MCF 10A (cell line): ENCODE measurements at regions not wholly inside any gene's neighbourhood (a gene's known extent, or its start where the extent isn't known, plus 50 kb on each side); places are given as distances from the start of the nearest gene placed in this dataset.

Experiments
- BruUV-seq: library from RNA; stranded (reverse); fragments of 400-500 nt; replicated peaks from 2 replicates; lab custom pipeline; 2021; lab: Mats Ljungman, UMichigan
- CTCF ChIA-PET: fragments of 300-600 bp; sonication (Branson Sonifier 250); formaldehyde crosslinking; extraction: SDS; loops from one replicate; lab custom pipeline; 2021; ENCODE audit warnings: antibody characterized with exemption, inconsistent platforms; lab: Yijun Ruan, JAX
- POLR2A ChIA-PET: fragments of 300-600, 350-650 bp; sonication (Branson Sonifier 250); formaldehyde crosslinking; extraction: SDS; loops from one replicate; lab custom pipeline; 2020; ENCODE audit warnings: antibody characterized with exemption, inconsistent platforms; lab: Yijun Ruan, JAX
- DNase-seq: peaks from one replicate; pipeline ENCODE4 v3.0.0-alpha.2; 2018; ENCODE audit not compliant: unreplicated experiment
- H3K27ac Mint-ChIP-seq: one replicate; pipeline ENCODE4 v1.8.0; 2022; ENCODE audit warnings: mild to moderate bottlenecking, low read depth, mixed read lengths; ENCODE audit not compliant: unreplicated experiment
- H3K27me3 Mint-ChIP-seq: one replicate; pipeline ENCODE4 v1.8.0; 2022; ENCODE audit warnings: mixed read lengths; ENCODE audit not compliant: insufficient read depth, unreplicated experiment
- H3K36me3 Mint-ChIP-seq: one replicate; pipeline ENCODE4 v1.8.0; 2022; ENCODE audit warnings: mild to moderate bottlenecking, moderate library complexity, mixed read lengths; ENCODE audit not compliant: insufficient read depth, unreplicated experiment
- H3K4me1 Mint-ChIP-seq: one replicate; pipeline ENCODE4 v1.8.0; 2022; ENCODE audit warnings: mixed read lengths; ENCODE audit not compliant: insufficient read depth, unreplicated experiment
- H3K4me3 Mint-ChIP-seq: one replicate; pipeline ENCODE4 v1.8.0; 2022; ENCODE audit warnings: mild to moderate bottlenecking, moderate library complexity, mixed read lengths; ENCODE audit not compliant: unreplicated experiment
- H3K9me3 Mint-ChIP-seq: one replicate; pipeline ENCODE4 v1.8.0; 2022; ENCODE audit warnings: mixed read lengths; ENCODE audit not compliant: unreplicated experiment
- CTCF ChIP-seq: fragments of 200-600 bp; IDR thresholded peaks from one replicate; pipeline ENCODE4 v1.8.0; 2022; ENCODE audit warnings: antibody characterized with exemption, mild to moderate bottlenecking; ENCODE audit not compliant: unreplicated experiment
- intact Hi-C: fragments of 100-400 bp; cut with micrococcal nuclease; formaldehyde crosslinking; loops from 2 replicates; pipeline ENCODE4 v1.14.1; 2022

GRCh38 chr1:68973459-68974244 is 476.8 kb upstream of the DEPDC1 start:
- POLR2A ChIA-PET: no interaction called here
- Mint-ChIP-seq H3K36me3 (no peaks in the 10 kb centered on the region), H3K27ac (no peak overlapping the region), H3K9me3 (no peaks in the 10 kb centered on the region), H3K4me1 (no peaks in the 10 kb centered on the region), H3K27me3 (no peaks in the 10 kb centered on the region), H3K4me3 (no peak overlapping the region)
- intact Hi-C loops: no loop called here
- CTCF ChIA-PET: no interaction called here
- no peak for TF ChIP-seq CTCF
- BruUV-seq: no TSS peak
- DNase-seq: peak; percentile 30

- ChIA-PET POLR2A (no interaction called here), CTCF (interaction anchor here (0.6 kb wide), 1 partner anchor 251 kb away, joined by 4 read pairs; no protein-coding TSS in a partner anchor)
- no peak for DNase-seq
- H3K4me3 Mint-ChIP-seq: no peak overlapping the region
- intact Hi-C loops: no loop called here
- no peaks in the 10 kb centered on the region for H3K9me3 Mint-ChIP-seq
- BruUV-seq: no TSS peak
- no peak for TF ChIP-seq CTCF
- no peak overlapping the region for H3K27ac Mint-ChIP-seq
- no peaks in the 10 kb centered on the region for H3K27me3 Mint-ChIP-seq
- no peaks in the 10 kb centered on the region for H3K4me1 Mint-ChIP-seq
- H3K36me3 Mint-ChIP-seq: no peaks in the 10 kb centered on the region
These were observed 477.6 kb upstream of the DEPDC1 start for GRCh38 chr1:68974447-68974846.

GRCh38 chr1:68975212-68975933 is 478.5 kb upstream of the DEPDC1 start:
- intact Hi-C loops: no loop called here
- TF ChIP-seq CTCF: no peak
- H3K27ac Mint-ChIP-seq: no peak overlapping the region

GRCh38 chr1:68976916-68977610 is 480.2 kb upstream of the DEPDC1 start:
- BruUV-seq: no TSS peak

More at GRCh38 chr1:68975212-68975933, 478.5 kb upstream of the DEPDC1 start:
- H3K4me1 Mint-ChIP-seq: no peaks in the 10 kb centered on the region
- ChIA-PET POLR2A (interaction anchor here (0.7 kb wide), 1 partner anchor 369 kb away, joined by 3 read pairs; no protein-coding TSS in a partner anchor), CTCF (no interaction called here)
- BruUV-seq: no TSS peak
- H3K9me3 Mint-ChIP-seq: no peaks in the 10 kb centered on the region
- H3K27me3 Mint-ChIP-seq: no peaks in the 10 kb centered on the region
- H3K36me3 Mint-ChIP-seq: no peaks in the 10 kb centered on the region
- no peak for DNase-seq
- H3K4me3 Mint-ChIP-seq: no peak overlapping the region

More at GRCh38 chr1:68976916-68977610, 480.2 kb upstream of the DEPDC1 start:
- CTCF ChIA-PET: no interaction called here
- Mint-ChIP-seq H3K36me3 (no peaks in the 10 kb centered on the region), H3K27me3 (no peaks in the 10 kb centered on the region), H3K27ac (no peak overlapping the region), H3K4me3 (no peak overlapping the region), H3K9me3 (no peaks in the 10 kb centered on the region), H3K4me1 (no peaks in the 10 kb centered on the region)
- intact Hi-C loops: no loop called here
- no peak for DNase-seq
- POLR2A ChIA-PET: no interaction called here
- TF ChIP-seq CTCF: no peak
